PC-3 (cell line): ENCODE measurements at regions not wholly inside any gene's neighbourhood (a gene's known extent, or its start where the extent isn't known, plus 50 kb on each side); places are given as distances from the start of the nearest gene placed in this dataset.

Experiments used
- EZH2 ChIP-seq: fragments of 300-600 bp; sonication (generic); IDR thresholded peaks from one replicate; pipeline ENCODE4 v1.6.1; 2017; ENCODE audit warnings: antibody characterized with exemption, mild to moderate bottlenecking, low read length; ENCODE audit not compliant: unreplicated experiment
- EZH2phosphoT487 ChIP-seq: fragments of 300-600 bp; sonication (generic); IDR thresholded peaks from 2 replicates; pipeline ENCODE4 v1.6.1; 2018; ENCODE audit warnings: mild to moderate bottlenecking, antibody characterized with exemption, low read length, borderline replicate concordance
- TF ChIP-seq, protein P1 (sequence below): fragments of 300-600 bp; sonication (generic); conservative IDR thresholded peaks from 2 replicates; pipeline ENCODE4 v1.5.1; 2017; ENCODE audit warnings: antibody characterized with exemption, low read depth, mild to moderate bottlenecking, low read length

DNA sequence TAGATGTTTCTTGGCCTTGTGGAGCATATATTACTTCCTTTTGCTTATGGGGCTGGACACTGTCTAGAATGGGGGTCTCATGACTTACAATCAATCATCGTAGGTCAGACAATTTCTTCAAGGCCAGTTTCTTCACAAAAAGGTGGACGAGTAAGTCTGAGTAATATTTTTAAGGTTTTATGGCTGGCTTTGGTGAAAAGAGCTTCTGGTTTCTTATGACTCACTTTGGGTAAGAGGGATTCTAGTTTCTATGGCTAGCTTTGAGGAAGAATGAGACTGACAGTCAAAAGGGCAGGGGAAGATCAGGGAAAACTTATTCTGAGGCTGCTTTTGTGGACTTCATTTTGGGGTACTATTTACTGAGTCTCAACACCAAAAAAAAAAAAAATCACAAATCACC is 2067.2 kb upstream of the C9orf72 start:
- TF ChIP-seq EZH2, result no peak
- TF ChIP-seq, protein P1, sequence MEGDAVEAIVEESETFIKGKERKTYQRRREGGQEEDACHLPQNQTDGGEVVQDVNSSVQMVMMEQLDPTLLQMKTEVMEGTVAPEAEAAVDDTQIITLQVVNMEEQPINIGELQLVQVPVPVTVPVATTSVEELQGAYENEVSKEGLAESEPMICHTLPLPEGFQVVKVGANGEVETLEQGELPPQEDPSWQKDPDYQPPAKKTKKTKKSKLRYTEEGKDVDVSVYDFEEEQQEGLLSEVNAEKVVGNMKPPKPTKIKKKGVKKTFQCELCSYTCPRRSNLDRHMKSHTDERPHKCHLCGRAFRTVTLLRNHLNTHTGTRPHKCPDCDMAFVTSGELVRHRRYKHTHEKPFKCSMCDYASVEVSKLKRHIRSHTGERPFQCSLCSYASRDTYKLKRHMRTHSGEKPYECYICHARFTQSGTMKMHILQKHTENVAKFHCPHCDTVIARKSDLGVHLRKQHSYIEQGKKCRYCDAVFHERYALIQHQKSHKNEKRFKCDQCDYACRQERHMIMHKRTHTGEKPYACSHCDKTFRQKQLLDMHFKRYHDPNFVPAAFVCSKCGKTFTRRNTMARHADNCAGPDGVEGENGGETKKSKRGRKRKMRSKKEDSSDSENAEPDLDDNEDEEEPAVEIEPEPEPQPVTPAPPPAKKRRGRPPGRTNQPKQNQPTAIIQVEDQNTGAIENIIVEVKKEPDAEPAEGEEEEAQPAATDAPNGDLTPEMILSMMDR, result no peak
- no peak for TF ChIP-seq EZH2phosphoT487
